RPMI8226 (cell line): ENCODE measurements at regions not wholly inside any gene's neighbourhood (a gene's known extent, or its start where the extent isn't known, plus 50 kb on each side); places are given as distances from the start of the nearest gene placed in this dataset.

Experiments used
- DNase-seq: peaks from one replicate; pipeline ENCODE4 v3.0.0-alpha.2; 2015

DNA sequence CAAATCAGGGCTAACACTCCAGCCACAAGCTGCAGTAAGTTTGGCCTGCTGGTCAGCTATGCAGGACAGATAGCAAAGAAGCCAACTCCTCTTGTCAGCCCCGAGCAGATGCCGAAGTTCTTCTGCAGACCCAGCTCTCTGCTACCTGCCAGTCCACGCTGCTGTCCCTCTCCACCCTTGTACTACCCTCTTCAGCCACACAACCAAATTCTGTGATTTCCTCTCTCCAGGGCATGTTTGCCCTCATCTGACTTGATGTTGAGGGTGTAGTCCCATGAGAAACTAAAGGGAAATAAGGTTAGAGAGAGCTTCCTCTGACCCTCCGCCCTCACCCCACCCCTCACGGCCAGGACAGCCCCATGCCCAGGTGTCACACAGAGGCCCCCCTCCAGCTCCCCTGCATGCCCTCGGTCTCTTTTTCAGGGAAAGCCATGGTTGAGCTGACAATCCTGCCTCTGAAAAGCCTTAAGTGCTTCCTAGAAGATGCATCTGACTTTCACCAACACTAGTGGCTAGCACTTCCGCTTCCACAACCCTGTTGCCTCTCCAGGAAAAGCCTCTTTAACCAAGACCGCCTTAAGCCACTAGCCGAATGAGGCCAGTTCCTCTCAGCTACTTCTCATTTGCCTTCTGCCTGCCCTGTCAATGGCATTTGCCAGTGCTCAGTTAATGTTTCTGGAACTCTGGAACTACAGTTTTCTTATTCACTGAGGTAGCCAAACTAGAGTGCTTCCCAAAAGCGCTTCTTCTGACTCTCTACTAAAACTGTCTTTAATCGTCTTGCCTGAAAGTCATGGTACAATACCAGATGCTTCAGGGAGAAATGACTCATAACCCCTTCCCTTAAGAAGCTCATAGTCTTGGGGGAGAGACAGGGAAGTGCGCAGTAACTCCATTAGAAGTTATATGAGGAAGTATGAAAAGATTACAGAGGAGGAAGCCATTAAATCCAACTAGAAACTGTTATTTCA, 300.4 kb upstream of the STT3B start:
- DNase-seq: no peak

DNA sequence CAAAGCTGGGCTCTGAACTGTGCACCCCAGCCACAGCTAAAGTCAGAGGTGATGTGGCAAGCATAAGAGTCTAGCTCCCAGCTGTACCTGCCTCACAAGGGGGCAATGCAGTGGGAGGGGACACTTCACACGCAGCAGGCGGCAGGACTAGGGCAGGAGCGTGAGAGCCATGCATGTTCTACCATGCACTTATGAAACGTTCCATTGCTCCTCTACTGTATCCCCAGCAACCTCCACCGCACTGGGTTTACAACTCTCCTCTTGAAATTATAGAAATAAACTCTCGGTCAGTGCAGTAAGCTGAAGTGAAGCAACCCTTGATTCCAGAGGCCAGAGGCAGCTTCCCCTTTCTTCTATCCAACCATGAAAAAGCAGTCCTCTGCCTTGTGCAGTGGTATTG, 298.6 kb upstream of the STT3B start:
- no peak for DNase-seq

DNA sequence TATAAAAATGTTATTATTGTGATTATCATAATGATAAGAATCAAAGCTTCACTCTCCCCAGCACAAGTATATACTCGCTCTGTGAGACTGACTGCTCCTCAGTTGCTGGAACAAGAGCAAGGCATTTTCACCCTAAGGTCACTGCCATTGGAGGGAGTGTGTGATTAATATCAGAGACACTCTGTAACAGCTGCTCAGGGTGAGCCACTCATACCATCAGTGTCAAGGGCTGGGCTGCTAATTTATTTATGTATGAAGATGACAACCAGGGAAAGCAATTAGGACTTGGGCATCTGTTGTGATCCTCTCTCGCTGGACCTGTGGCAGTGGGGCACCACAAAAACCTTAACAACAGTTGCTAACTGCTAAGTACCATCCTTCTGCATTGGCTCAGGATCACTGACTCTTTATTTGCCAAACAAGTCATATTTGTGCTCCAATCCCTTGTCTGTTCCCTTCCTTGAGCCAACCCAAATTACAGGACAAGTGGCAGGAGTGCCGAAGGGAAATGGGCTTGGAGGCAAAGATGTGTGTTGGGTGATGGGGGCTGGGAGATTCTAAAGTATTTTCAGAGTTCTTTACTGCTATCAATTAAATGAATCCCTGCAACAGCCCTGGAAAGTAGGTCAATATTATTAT, 297.5 kb upstream of the STT3B start:
- no peak for DNase-seq

DNA sequence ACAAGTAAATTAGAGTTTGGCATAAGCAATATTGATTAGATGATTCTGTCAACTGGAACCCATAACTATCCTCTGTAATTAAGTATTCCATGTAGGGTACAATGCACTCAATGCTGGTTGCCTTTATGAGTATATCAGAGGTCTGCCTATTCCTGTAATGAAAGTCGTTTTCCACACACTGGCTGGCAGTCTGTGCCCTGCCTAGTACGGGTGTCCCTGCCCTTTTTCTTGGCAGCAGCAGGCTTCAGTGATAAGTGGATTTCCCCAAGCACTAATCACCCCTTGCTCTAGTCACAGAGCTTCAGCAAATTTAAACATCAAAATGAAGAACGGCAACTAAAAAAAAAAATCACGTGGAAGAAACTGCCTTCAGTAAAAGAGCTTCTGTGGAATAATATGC, 294.8 kb upstream of the STT3B start:
- DNase-seq: no peak

DNA sequence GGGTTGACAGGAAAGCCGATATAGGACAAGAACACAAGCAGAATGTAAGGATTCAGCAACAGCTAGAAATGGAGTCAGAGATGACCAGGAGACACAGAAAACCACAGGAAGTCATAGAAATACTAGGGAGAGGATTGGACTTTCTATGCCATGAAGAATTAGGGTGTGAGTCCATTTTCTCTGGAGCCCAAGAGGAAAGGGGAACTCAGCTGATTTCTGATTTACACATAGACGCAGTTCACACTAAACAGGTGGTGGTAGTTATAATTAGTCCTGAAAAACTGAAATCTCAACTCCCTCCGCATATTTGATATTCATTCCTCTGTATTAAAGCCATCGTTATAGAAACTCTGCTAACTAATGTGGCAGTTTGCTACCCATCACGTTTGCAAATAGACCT, 292.7 kb upstream of the STT3B start:
- DNase-seq: no peak

DNA sequence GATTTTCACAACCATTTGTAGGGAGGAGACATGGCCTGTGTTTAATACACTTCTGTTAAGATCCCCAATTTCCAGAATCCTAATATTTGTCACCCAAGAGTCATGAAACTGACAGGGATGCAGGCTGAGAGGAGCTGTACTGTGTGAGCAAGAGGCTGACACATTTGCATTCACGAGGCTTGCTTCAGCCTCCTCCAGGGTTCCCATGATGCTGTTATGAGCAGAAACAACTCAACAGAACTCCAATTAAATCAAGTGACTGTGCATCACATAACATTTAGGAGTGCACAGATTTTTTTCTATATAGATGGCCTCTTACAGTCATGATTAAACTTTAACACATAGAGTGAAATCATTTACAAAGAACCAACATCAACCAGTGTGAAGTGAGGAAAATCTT, 292.3 kb upstream of the STT3B start:
- DNase-seq: no peak

DNA sequence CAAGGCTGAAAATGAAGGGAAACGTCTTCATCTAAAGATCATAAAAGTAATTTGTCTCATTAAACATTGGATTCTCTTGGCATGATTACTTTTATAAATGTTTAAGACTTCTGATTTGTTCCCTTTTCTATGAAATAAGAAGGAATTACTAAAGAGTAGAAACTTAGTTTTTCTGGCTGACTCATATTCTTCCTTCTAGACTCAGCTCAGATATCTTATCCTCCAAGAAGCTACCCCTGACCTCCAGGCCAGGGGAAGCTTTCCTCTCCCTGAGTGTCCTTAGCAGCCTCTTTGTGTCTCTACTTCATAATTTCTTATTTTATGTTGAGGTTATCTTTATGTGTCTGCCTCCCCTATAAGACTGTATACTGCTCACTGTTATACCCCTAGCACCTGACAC, 291.9 kb upstream of the STT3B start:
- no peak for DNase-seq

DNA sequence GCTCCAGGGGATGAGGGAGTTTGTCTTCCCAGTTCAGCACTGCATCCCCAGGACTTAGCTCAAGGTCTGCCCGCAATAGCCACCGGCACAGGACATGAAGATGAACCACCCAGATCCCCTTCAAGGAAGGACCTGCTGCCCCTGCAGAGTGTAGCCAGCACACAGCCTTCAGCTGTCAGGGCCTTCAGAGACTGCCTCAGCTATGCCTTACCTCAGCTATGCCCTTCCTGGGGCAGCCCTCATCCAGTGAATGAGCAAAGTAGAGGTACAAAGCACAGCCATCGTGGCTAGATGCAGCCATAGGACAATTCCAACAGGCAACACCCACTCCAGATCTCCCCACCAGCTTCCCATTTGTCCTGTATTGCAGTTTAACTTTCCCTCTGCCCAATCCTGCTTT, 291.2 kb upstream of the STT3B start:
- DNase-seq: no peak

DNA sequence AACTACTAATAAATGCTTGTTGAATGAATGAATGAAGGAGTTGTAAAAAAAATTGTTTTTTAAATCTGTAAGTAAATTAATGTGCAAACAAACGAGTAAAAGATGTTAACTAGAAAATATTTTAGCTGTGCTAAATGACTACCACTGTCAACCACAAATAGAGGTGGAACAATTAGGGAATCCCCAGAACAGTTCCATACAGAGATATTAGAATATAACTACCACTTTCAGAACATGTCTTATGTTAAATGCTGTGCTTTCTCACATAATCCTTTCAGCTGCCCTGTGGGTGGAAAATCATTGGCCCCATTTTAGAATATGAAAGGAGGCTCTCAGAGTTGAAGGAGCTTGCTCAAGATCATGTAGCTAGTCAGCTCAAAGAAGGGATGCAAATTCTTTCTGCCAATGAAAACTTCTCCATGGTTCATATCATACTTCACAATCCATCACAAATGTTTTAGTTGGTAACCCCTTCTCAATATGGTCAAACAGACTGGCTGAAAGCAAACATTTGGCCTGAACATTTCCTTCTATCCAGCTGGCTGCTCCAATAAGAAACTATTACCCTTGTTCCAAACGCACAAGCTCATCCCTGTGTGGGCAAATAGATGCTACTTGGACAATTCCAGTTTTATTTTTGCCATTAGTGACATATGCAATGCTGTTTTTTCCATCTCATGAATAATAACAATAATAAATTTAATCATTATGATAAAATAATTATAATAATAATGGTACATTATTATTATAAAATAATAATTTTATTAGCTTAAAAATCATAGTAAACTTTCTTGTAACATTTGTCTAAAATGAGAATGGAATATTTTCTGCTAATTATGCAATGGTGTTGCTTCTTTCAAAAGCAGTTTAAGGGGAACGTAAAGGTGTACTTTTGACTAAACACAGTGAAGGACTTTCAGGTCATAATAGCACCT, 290.4 kb upstream of the STT3B start:
- DNase-seq: no peak

DNA sequence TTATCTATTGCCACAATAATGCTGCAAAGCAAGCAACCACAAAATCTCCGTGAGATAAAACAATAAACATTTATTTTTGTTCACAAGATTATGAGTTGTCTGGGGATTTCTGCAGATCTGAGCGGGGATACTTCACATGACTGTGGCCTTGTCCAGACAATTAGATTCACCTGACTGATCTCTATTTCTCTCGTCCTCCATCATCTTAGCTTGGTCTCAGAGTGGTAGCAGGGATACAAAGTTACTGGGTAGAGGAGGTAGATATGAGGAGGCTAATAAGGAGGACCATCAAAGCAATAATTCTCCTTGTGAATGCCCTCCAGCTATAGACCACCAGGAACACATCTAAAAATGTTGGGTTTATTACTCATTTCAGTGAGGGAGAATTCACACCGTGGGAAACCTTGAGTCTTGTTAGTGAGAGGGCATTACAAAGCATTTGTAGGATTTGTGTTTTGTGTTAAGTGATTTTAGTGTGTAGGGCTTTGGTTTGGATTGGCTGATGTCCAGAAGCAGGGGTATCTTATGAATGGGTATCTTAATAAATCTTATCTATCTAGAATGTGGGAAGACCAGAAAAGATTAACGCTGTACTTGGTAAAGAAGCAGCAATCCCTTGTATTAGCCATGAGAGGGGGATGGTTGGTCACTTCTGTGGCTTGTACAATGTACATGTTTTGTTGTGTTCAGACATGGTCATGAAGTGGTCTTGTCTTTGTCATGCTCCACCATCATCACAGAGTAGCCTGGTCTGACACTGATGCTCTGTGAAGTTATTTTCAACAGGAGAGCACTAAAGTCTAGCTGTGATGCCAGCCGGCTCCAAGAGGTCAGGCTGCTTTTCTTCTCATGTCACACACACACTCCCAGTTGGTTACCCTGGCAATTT, 287.6 kb upstream of the STT3B start:
- DNase-seq: no peak

DNA sequence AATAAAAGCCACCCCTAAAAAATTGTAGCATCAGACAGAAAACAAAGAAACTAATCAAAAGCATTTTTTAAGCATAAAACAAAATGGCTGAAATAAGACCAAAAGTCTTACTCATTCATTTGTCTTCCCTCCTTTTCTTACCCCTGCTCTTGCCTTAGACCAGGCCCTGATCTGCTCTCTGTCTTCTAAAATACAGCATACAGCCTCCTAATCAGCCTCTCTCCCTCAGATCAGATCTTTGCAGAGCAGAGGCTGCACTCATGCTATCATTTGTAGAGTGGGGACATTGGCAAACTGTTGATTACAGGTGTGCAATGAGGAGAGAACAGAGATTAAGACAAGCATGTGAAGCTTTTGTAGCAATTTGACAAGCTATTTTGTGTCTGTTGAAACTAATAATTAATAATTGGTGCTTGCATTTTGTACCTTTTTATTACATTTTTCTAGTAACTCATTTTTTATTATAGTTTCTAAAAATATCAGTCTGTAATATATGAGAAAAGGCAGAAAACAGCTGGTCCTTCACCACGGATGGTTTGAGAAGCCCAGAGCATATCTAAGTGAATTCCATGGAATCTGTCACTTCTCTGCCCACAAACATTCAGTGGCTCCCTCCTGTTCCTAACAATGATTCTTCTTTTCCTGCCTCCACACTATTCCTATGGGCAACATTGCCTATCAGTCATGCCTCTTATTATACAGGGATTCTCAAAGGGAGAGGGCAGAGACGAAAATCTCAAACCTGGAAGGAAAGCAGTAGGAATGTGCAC, 286.2 kb upstream of the STT3B start:
- DNase-seq: no peak

DNA sequence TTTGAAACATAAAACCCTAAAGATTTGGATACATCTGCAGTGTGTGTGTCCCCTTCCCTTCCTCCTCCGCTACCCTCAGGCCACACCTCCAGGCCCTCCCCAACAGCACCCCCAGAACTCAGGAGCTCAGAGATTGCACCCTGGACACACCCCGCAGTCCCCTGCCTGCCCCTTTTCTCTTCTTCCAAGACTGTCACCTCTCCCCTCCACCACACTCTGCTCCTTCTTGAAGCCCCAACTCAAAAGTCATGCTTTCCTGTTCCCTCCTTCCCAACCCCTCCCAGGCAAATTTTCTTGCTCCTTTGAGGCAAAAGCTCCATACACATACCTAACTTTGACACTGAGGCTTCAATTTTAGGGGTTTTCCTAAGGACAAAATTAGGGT, 285.7 kb upstream of the STT3B start:
- no peak for DNase-seq

DNA sequence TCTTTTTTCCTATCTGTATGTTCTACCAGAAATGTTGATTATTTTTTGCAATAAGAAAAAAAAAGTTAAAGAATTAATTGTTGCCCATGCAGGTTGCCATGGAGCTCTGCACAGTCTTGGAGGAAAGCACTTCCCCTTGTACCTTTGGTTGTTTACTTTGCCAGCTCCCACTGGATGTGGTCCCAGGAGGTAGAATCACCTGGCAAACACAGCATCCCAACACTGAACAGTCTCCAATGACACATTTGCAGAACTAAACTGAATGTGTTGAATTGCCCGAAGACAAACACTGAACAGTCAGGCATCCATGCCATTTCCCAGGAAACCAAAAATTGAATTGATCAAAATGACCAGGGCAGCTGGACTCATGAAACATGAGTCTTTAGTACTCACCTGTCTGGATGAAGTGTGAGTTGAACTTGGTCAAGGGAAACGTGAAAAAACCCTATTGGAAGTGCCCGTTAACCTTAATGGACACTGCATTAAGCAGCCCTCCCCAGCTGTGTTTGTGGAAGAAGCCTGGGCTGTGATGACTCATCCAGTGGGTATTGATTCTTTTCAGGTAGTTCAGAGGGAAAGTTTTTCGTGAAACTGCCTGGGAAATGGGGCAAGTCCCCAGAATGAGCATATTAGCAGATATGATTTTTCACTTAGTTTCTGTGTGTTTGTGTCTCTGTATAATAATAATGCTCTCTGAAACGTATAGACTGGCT, 284.7 kb upstream of the STT3B start:
- DNase-seq: no peak

DNA sequence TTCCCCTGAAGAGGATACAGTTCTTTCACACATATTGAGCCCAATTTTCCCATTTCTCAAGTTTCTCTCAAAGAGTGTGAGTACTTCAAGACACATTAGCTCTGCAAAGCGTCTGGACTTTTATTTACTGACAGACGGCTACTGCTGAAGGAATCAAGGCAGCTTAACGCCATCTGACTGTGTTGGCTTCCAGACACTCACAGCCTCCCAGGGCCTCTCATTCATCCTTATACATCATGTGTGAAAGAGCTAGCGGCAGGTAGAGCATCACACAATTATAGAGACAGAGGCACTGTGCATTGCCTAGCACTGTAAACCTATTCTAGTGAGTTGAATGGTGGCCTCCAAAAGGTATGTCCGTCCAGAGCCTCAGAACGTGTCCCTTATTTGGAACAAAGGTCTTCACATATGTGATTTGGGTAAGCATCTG, 284.1 kb upstream of the STT3B start:
- DNase-seq: no peak

DNA sequence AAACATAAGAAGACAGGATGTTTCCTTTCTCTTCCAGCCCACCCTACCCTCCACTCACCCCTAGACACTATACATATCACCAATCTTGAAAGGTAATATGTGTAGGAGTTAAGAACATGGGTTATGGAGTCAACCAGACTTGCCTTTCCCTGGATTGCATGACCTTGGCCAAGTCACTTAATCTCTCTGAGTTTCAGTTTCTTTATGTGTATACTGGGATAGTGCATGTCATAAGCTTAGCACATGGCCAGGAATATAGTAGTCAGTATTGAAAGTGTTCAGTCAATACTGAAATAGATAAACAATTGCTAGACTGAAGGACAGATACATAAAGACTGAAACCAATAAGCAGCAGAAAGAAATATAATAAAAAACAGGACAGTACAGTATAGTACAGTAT, 283.2 kb upstream of the STT3B start:
- no peak for DNase-seq

DNA sequence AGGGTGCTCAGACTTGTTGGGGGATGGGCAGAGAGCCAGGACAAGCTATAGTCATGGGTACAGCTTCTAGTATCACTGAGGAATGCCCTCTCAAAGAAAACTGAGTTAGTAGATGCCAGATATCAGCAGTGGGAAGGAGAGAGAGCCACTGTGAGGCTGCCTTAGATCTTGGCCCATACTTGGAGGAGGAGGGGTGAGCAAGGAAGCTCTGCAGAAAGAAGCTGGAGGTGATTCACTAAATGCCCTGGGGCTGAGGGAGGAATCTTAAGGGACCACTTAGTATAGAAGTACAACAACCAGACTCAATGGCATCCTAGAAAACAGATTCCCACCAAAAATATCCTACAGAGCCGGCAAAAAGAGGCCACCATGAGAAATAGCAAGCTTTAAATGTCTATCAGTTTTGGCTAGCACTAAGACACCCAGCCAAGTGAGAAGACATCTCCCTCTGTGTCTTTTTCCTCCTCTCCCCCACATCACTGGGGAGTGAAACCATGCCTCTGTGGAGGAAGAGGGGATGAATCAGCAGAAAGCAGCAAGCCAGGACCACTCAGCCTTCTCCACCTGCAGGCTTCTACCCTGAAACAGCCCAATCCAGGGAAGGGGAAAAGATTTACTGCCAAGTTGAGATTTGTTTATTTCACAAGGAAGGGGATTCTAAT, 282.5 kb upstream of the STT3B start:
- DNase-seq: no peak

DNA sequence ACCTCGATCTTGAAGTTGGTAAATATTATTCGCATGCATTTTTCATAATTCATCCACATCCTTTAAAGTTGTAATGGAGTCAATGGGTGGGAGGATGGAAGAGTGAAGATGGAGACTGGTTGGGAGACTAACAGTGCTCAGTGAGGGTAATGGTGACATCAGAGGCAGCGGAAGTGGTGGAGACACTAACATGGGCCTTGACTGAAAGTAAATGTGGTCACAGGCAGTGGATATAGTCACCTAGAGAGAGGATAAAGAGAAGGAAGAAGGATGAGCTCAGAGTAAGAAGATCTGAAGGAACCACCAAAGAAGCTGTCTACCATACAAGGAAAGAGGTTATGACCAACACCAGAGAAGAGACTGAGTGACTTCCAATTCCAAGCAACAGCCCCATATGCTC, 281.6 kb upstream of the STT3B start:
- DNase-seq: no peak

DNA sequence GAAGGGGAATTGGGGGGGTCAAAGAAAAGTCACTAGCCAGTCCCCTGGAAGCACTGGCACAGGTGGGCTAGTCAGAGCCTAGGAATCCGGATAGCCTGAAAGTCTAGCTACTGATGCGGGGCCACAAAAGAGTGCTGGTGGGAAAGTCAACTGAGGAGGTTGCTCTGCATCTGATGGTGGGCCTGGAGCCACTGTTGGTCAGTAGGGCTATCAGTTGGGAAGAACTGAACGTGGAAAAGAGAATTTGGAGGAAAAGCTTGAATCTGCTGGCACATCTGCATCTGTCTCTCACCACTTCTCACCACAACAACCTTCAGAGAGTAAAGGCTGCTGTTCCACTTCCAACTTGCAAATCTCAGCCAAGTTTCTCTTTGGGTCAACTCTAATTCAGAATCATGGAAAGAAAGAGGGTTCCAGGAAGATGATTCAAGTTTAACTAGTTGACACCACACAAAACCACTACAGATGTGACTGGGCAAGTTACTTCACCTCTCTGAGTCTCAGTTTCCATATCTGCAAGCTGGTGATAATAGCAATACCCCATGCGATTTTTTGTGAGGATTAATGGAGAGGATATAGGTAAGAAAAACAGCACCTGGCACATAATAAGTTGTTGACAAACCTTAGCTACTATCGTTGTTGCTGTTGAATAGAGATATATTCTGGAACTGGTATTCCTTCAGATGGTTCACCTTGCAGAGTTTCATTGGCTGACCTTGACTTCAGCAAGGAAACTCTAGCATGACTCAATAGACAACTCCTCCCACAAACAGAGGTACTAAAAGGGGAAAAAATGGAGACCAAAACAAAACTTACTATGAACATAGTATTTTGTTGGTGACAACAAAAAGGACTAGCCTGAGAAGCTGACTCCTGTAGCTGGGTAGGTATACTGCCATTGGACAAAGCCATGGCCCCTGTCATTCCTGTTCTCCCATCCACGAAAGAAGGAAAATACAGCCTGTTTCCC, 280.2 kb upstream of the STT3B start:
- no peak for DNase-seq

DNA sequence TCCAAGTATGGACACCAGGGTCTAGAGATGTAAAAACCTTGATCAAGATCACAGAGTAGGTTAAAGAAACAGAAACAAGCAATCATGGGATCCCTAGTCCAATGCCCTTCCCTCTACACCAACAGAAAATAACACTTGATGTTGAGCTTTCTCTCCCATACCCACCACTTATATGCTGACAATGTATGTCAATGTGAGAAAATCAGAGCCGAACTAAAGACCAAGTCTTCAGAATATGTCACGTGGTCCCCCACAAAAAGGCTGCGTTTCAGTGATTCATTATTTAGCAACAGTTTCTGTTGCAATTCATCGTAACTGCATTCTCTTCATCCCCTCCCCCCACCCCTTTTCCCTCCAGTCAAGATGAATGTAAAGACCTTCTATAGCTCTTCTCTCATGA, 278.9 kb upstream of the STT3B start:
- DNase-seq: no peak
